GM19467 (cell line): ENCODE measurements at regions not wholly inside any gene's neighbourhood (a gene's known extent, or its start where the extent isn't known, plus 50 kb on each side); places are given as distances from the start of the nearest gene placed in this dataset.

Experiments
- ATAC-seq: cut with Tn5 transposase; IDR thresholded peaks from one replicate; pipeline ENCODE4 v1.9.1; 2021; ENCODE audit warnings: mild to moderate bottlenecking, moderate library complexity; ENCODE audit not compliant: unreplicated experiment

- ATAC-seq, result no peak
Measured at GRCh38 chr15:35320158-35320780, 225.7 kb downstream of the DPH6 start.

GRCh38 chr15:35319354-35319753 lies 226.6 kb downstream of the DPH6 start:
- no peak for ATAC-seq

GRCh38 chr15:35317217-35317616 lies 228.7 kb downstream of the DPH6 start:
- no peak for ATAC-seq

- ATAC-seq, result no peak
Measured at GRCh38 chr15:35312344-35312743, 227.2 kb upstream of the NANOGP8 start.

- no peak for ATAC-seq
Measured at GRCh38 chr15:35311615-35312014, 226.5 kb upstream of the NANOGP8 start.

- ATAC-seq, result no peak
Measured at GRCh38 chr15:35309886-35310285, 224.8 kb upstream of the NANOGP8 start.

- ATAC-seq, result no peak
Measured at GRCh38 chr15:35308802-35309201, 223.7 kb upstream of the NANOGP8 start.

- no peak for ATAC-seq
Measured at GRCh38 chr15:35307676-35308075, 222.6 kb upstream of the NANOGP8 start.

- no peak for ATAC-seq
Measured at GRCh38 chr15:35307026-35307425, 221.9 kb upstream of the NANOGP8 start.

GRCh38 chr15:35306361-35306981 lies 221.4 kb upstream of the NANOGP8 start:
- no peak for ATAC-seq

- no peak for ATAC-seq
Measured at GRCh38 chr15:35305946-35306345, 220.9 kb upstream of the NANOGP8 start.

GRCh38 chr15:35305031-35305550 lies 220.0 kb upstream of the NANOGP8 start:
- no peak for ATAC-seq

GRCh38 chr15:35304389-35304788 lies 219.3 kb upstream of the NANOGP8 start:
- no peak for ATAC-seq

- ATAC-seq, result no peak
Measured at GRCh38 chr15:35302334-35302733, 217.2 kb upstream of the NANOGP8 start.

GRCh38 chr15:35301088-35301487 lies 216.0 kb upstream of the NANOGP8 start:
- no peak for ATAC-seq

GRCh38 chr15:35299059-35299735 lies 214.1 kb upstream of the NANOGP8 start:
- no peak for ATAC-seq

GRCh38 chr15:35298509-35298908 lies 213.4 kb upstream of the NANOGP8 start:
- ATAC-seq, result no peak

GRCh38 chr15:35293353-35294130 lies 208.4 kb upstream of the NANOGP8 start:
- no peak for ATAC-seq

- ATAC-seq, result no peak
Measured at GRCh38 chr15:35290301-35290721, 205.2 kb upstream of the NANOGP8 start.

- no peak for ATAC-seq
Measured at GRCh38 chr15:35289024-35289617, 204.0 kb upstream of the NANOGP8 start.

- no peak for ATAC-seq
Measured at GRCh38 chr15:35288580-35288979, 203.5 kb upstream of the NANOGP8 start.
